ENCODE measurements at regions not wholly inside any gene's neighbourhood (a gene's known extent, or its start where the extent isn't known, plus 50 kb on each side); places are given as distances from the start of the nearest gene placed in this dataset.

GRCh38 chr2:239905884-239906654, 119.1 kb downstream of the NDUFA10 start:
- no peak for DNase-seq (ENCODE audit: low read depth in 2 of 2)

- no peak for DNase-seq (ENCODE audit: low read depth in 2 of 2)
Observed at GRCh38 chr2:239905306-239905705, 119.8 kb downstream of the NDUFA10 start.

- DNase-seq (ENCODE audit: low read depth in 2 of 2) = no peak
Observed at GRCh38 chr2:239904496-239904895, 120.6 kb downstream of the NDUFA10 start.

GRCh38 chr2:239903803-239904202, 121.3 kb downstream of the NDUFA10 start:
- no peak for DNase-seq (ENCODE audit: low read depth in 2 of 2)

- DNase-seq (ENCODE audit: low read depth in 2 of 2) = no peak
Observed at GRCh38 chr2:239903210-239903609, 121.9 kb downstream of the NDUFA10 start.

DNA sequence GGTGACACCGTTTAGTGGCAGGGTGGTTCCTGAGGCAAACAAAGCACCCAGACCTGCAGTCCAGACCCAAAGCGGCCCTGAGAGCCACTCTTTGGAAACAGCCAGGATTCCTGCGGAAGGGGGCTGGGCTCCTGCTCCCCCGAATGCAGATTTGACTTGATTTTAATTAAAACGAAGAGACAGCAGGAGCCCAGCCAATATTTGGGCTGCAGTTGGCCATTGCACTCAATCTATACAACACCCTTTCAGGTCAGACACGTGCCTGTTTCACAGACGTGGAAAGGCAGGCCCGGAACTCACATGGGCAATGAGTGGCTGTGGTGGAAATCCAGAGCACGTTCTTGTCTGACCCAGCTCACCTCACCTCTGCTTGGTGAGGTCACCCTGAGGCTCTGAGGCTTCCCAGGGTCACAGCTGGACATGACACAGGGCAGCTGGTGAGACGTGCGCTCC, 122.4 kb downstream of the NDUFA10 start:
- no peak for DNase-seq (ENCODE audit: low read depth in 2 of 2)

DNA sequence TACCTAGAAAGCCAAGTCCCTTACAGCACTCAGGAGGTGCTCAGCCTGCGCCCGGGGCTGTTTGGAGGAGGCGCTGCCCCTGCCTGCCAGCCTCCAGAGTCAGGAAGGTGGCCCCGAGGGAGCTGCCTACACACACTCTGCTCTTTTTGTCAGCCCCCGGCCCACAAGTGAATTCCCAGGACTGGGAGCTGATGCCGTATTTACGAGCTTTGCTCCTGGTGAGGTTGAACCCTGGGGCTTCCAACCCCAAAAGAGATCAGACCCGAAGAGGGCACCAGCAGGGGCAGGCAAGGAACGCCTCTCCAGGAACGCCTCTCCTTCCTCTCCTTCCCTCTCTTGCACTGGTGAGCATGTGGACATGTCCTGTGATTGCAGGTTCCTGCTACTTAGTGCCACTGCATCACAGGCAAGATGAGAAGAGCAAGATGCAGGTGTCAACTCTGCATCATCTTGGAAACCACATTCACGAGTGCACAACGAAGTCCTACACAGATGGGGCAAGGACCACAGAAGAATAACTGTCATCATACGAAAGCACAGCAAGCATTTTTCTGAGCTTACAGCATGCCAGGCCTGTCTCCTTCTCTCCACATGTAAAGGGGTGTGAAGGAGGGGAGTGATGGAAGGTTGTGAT, 126.7 kb downstream of the NDUFA10 start:
- DNase-seq (ENCODE audit: low read depth in 2 of 2) = no peak

DNA sequence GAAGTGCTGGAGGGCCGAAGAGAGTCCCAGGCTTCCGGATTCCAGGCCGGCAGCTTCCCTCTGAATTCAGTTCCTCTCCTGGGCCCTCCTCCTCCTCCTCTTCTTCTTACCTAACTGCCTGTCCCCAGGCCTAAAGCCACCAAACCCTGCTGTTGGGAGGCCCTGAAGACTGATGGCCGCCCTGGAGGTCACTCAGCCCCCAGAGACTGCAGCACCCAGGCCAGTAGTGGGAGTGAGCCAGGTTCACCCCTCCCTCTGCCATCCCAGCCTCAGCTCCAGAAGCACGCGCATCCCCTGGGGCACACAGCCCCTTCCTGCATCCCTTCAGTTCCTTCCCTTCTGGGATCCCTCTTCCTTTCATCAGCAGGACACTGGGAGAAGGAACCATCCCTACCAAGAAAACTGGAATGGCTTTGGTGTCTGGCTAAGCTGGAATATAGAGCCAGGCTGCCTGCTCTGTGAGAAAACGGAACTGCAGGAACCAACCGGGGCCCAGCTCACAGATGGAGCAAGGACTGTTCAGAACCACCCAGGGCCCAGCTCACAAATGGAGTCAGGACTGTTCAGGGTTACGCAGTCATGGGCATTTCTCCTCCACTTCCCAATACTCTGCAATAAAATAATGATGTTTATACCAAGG, 127.4 kb downstream of the NDUFA10 start:
- DNase-seq (ENCODE audit: low read depth in 2 of 2) = no peak

DNA sequence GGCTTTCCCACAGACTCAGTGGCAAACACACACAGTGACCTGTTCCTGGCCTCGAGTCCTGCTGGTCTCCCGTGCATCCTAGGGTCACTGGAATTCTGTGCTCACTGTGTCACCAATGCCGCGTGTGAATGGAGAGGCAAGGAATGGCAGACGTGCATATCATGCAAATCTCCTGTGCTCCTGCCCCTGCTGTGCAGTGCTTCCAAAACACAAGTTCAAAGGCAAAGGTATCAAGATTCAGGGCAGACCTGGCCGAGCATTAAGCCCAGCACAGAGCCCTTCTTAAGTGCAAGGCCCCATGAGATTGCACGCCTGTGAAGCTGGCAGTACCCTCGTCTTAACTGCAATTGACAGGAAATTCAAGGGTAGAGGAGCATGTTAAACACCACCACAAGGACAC, 129.1 kb downstream of the NDUFA10 start:
- no peak for DNase-seq (ENCODE audit: low read depth in 2 of 2)

DNA sequence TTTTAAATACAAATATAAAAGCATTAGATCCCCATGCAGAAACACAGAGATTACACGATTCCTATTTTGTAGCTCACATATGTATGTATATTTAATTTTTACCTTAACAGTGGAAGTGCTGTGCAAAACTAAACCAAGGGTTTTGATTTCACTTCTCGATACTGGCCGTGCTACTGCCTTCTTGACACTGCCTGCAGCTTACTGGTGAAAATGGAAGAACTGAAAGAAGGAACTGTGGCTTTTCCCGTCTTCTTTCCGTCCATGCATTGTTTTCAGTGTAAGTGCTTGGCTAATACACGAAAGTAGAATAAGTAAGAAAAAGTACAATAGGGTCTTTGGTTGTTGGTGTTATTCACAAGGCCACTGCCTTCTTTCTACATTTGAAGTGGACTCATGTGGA, 129.5 kb downstream of the NDUFA10 start:
- DNase-seq (ENCODE audit: low read depth in 2 of 2) = no peak

DNA sequence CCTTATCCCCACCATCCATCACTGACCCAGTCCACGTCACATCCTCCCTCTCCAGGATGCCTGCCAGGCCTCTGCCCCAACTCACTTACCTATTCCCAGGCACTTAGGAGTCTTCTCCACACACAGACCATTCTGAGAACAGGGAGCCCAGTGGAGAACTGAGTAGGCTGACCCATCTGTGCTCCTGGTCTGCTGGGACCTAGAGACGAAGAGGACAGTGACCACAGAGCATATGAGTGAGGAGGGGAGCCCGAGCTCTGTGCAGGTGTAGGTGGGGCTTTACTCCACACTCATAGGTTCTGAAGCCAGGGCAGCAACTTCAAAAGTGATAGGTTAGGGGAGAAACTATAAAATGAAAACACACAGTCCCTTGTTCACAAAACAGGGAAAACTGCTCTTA, 130.0 kb downstream of the NDUFA10 start:
- DNase-seq (ENCODE audit: low read depth in 2 of 2) = no peak

GRCh38 chr2:239894276-239894675, 130.9 kb downstream of the NDUFA10 start:
- DNase-seq (ENCODE audit: low read depth in 2 of 2) = no peak

- no peak for DNase-seq (ENCODE audit: low read depth in 2 of 2)
Observed at GRCh38 chr2:239893236-239893515, 132.0 kb downstream of the NDUFA10 start.

- DNase-seq (ENCODE audit: low read depth in 2 of 2) = no peak
Observed at GRCh38 chr2:239892441-239893235, 132.5 kb downstream of the NDUFA10 start.

DNA sequence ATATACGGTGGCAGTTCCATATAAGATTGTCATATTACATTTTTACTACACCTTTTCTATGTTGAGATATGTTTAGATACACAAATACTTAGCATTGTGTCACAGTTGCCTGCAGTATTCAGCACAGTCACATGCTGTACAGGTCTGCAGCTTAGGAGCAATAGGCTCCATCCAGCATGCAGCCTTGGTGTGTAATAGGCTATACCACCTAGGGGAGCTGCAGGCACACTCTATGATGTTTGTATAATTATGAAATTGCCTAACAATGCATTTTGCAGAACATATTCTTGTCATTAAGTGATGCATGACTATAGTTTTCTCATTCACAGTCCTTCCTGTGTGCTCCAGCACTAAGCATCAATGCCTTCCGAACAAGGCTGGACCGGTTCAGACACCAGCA, 133.4 kb downstream of the NDUFA10 start:
- DNase-seq (ENCODE audit: low read depth in 2 of 2) = no peak

GRCh38 chr2:239890206-239890746, 134.9 kb downstream of the NDUFA10 start:
- no peak for DNase-seq (ENCODE audit: low read depth in 2 of 2)

- DNase-seq (ENCODE audit: low read depth in 2 of 2) = no peak
Observed at GRCh38 chr2:239889641-239890121, 135.5 kb downstream of the NDUFA10 start.

DNA sequence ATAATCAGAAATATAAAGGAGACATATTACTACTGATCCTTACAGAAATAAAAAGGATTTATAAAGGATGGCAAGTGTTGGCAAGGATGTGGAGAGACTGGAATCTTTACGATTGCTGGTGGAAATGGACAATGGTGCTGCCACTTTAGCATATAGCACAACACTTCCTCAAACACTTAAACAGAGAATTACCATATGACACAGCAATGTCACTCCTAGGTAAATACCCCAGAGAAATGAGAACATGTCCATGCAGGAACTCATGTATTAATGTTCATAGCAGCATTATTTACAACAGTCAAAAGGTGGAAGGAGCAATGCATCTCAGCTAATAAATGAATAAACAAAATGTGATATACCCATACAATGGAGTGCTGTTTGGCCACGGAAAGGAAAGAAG, 137.5 kb downstream of the NDUFA10 start:
- no peak for DNase-seq (ENCODE audit: low read depth in 2 of 2)

DNA sequence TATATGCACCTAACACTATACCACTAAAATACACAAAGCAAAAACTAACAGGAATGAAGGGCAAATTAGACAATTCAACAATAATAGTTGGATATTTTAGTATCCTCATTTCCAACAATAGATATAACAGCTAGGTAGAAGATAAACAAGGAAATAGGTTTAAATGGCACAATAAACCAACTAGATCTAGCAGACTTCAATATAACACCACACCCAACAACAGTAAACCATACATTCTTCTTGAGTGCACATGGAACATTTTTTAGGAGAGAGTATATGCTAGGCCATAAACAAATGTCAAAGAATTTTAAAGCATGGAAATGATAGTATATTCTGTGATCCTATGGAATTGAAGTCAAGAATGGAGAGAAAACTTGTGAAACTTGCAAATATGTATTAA, 138.4 kb downstream of the NDUFA10 start:
- no peak for DNase-seq (ENCODE audit: low read depth in 2 of 2)

GRCh38 chr2:239884875-239885274, 140.3 kb downstream of the NDUFA10 start:
- DNase-seq (ENCODE audit: low read depth in 2 of 2) = no peak

GRCh38 chr2:239884051-239884405, 141.1 kb downstream of the NDUFA10 start:
- no peak for DNase-seq (ENCODE audit: low read depth in 2 of 2)
